ENCODE measurements at regions not wholly inside any gene's neighbourhood (a gene's known extent, or its start where the extent isn't known, plus 50 kb on each side); places are given as distances from the start of the nearest gene placed in this dataset.

DNA sequence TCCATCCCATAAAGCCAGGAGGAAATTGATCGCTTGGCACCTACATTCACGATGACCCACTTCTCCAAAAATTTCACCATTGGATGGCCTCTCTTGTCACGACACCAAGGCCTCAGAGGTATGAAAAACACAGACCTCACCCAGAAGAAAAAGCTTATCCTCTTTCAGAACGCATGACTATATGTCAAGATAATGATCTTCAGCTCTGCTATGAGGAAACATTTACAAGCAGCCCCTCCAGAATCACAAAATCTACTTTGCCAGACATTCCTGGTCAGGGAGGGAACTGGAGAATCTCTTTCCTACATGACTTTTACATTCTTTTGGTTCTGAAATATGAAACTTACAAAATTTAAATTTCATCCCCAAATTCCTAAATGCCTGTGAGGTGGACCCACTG lies 122.7 kb downstream of the WNT5A start:
- no peaks in the 10 kb centered on the region for H3K4me1 ChIP-seq
- H3K4me3 ChIP-seq = no peak overlapping the region
- H3K36me3 ChIP-seq = no peaks in the 10 kb centered on the region
- DNase-seq (ENCODE audit: low spot score in 2 of 2) = no peak
- no peaks in the 10 kb centered on the region for H3K9me3 ChIP-seq
- TF ChIP-seq, protein P1, sequence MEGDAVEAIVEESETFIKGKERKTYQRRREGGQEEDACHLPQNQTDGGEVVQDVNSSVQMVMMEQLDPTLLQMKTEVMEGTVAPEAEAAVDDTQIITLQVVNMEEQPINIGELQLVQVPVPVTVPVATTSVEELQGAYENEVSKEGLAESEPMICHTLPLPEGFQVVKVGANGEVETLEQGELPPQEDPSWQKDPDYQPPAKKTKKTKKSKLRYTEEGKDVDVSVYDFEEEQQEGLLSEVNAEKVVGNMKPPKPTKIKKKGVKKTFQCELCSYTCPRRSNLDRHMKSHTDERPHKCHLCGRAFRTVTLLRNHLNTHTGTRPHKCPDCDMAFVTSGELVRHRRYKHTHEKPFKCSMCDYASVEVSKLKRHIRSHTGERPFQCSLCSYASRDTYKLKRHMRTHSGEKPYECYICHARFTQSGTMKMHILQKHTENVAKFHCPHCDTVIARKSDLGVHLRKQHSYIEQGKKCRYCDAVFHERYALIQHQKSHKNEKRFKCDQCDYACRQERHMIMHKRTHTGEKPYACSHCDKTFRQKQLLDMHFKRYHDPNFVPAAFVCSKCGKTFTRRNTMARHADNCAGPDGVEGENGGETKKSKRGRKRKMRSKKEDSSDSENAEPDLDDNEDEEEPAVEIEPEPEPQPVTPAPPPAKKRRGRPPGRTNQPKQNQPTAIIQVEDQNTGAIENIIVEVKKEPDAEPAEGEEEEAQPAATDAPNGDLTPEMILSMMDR (IDR thresholded peaks at IDR 0.05) = no peak
- TF ChIP-seq POLR2AphosphoS5 (IDR thresholded peaks at IDR 0.05) (no peak), POLR2A (IDR thresholded peaks at IDR 0.05) (no peak)
- H3K27ac ChIP-seq = no peak overlapping the region
- intact Hi-C loops (cut with DNase I; ENCODE audit: low total_unique reads) = no loop called here
- H3K27me3 ChIP-seq = no peaks in the 10 kb centered on the region

GRCh38 chr3:55362210-55362960 lies 124.7 kb downstream of the WNT5A start:
- DNase-seq (ENCODE audit: low spot score in 2 of 2) = no peak
- TF ChIP-seq POLR2AphosphoS5 (IDR thresholded peaks at IDR 0.05) (no peak), POLR2A (IDR thresholded peaks at IDR 0.05) (no peak)
- TF ChIP-seq, protein P1 (IDR thresholded peaks at IDR 0.05) = no peak
- no peaks in the 10 kb centered on the region for H3K36me3 ChIP-seq
- H3K9me3 ChIP-seq = no peaks in the 10 kb centered on the region
- no peaks in the 10 kb centered on the region for H3K27me3 ChIP-seq
- no peak overlapping the region for H3K4me3 ChIP-seq
- H3K4me1 ChIP-seq = no peaks in the 10 kb centered on the region
- H3K27ac ChIP-seq = no peak overlapping the region
- intact Hi-C loops (cut with DNase I; ENCODE audit: low total_unique reads) = no loop called here

- H3K27me3 ChIP-seq = no peaks in the 10 kb centered on the region
- no peak for DNase-seq (ENCODE audit: low spot score in 2 of 2)
- intact Hi-C loops (cut with DNase I; ENCODE audit: low total_unique reads) = no loop called here
Observed at GRCh38 chr3:55357796-55358195, 129.3 kb downstream of the WNT5A start.

DNA sequence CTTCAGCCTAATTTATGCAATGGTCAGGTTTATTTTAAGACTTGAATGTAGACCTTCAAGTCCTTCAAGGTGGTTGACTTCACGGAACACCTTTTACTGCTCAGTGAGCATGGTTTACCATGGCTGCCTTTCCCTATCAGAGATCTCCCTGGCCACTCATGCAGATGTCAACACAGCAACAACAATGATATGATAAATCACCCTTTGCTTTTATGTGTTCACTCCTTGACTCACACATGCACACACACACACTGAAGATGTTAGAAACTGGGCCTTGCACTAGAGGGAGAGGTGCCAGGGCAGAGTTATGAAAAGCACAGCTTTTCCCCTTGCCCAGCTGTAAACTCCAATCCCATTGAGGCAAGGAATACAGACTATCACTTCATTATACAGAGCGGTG lies 134.4 kb downstream of the WNT5A start:
- Histone ChIP-seq H3K9me3 (no peaks in the 10 kb centered on the region), H3K36me3 (no peaks in the 10 kb centered on the region), H3K27me3 (no peaks in the 10 kb centered on the region), H3K27ac (no peak overlapping the region), H3K4me3 (no peak overlapping the region), H3K4me1 (no peaks in the 10 kb centered on the region)
- DNase-seq (ENCODE audit: low spot score in 2 of 2) = no peak
- TF ChIP-seq POLR2AphosphoS5 (IDR thresholded peaks at IDR 0.05) (no peak), POLR2A (IDR thresholded peaks at IDR 0.05) (no peak)
- TF ChIP-seq, protein P1 (IDR thresholded peaks at IDR 0.05) = no peak
- intact Hi-C loops (cut with DNase I; ENCODE audit: low total_unique reads) = loop anchor here (1.0 kb wide), 1 partner anchor 16 kb away; no protein-coding TSS in a partner anchor

More at GRCh38 chr3:55357796-55358195, 129.3 kb downstream of the WNT5A start:
- TF ChIP-seq POLR2A (IDR thresholded peaks at IDR 0.05) (no peak), POLR2AphosphoS5 (IDR thresholded peaks at IDR 0.05) (no peak)
- TF ChIP-seq, protein P1 (IDR thresholded peaks at IDR 0.05) = no peak
- no peak overlapping the region for H3K4me3 ChIP-seq
- no peak overlapping the region for H3K27ac ChIP-seq
- H3K9me3 ChIP-seq = no peaks in the 10 kb centered on the region
- H3K4me1 ChIP-seq = no peaks in the 10 kb centered on the region
- no peaks in the 10 kb centered on the region for H3K36me3 ChIP-seq

DNA sequence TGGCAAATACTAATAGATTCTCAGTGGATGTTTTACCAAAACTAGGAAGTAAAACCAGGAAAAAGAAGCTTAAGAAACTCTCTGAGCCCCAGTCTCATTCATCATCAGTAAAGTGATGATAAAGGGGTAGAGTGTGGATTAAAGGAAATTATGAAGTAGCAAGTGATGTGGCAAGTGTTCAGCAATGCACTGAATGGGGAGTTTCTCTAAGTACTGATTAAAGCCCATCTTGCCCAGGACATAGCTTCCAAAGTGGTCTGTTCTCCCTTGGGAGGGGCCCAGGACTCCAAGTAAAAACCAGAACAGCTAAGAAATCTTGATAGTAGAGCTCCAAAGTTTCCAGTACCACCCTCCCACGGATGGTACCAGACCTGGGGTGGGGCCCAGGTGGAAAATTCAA lies 137.3 kb downstream of the WNT5A start:
- DNase-seq (ENCODE audit: low spot score in 2 of 2) = no peak
- H3K9me3 ChIP-seq = no peaks in the 10 kb centered on the region

More for the DNA sequence above, 137.3 kb downstream of the WNT5A start:
- Histone ChIP-seq H3K36me3 (no peaks in the 10 kb centered on the region), H3K27ac (no peak overlapping the region), H3K27me3 (no peaks in the 10 kb centered on the region), H3K4me1 (no peaks in the 10 kb centered on the region), H3K4me3 (no peak overlapping the region)
- TF ChIP-seq POLR2A (IDR thresholded peaks at IDR 0.05) = no peak
- TF ChIP-seq POLR2AphosphoS5 (IDR thresholded peaks at IDR 0.05) = no peak
- TF ChIP-seq, protein P1 (IDR thresholded peaks at IDR 0.05) = no peak
- intact Hi-C loops (cut with DNase I; ENCODE audit: low total_unique reads) = no loop called here
